ENCODE measurements at regions not wholly inside any gene's neighbourhood (a gene's known extent, or its start where the extent isn't known, plus 50 kb on each side); places are given as distances from the start of the nearest gene placed in this dataset.

DNA sequence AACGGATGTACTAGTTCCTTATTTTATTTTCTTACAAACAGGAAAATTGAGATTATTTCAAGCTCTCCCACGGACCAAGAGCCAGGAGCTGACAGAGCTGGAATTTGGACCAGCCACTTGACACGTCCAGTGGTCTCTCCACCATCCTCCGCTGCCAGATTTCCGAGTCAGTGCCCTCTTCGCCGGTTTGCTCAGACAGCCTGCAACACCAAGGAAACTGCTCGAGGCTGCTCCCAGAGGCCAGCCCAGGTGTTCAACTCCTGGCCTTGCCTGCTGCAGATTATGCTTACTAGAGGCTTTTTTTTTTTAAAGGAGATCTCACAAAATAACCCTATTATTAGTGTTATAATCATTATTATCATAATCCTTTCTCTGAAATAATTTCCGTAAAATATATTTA is 779.8 kb downstream of the RNF144A start:
- no peak overlapping the region for H3K4me3 ChIP-seq (ENCODE audit: low read length)
- H3K9me3 ChIP-seq (ENCODE audit: control insufficient read depth, low read length) = no peaks in the 10 kb centered on the region
- H3K9ac ChIP-seq (ENCODE audit: extremely low read depth, low read length, poor library complexity, severe bottlenecking) = no peak overlapping the region
- H3K27me3 ChIP-seq (ENCODE audit: control insufficient read depth, insufficient read depth, low read length, poor library complexity, severe bottlenecking) = no peaks in the 10 kb centered on the region
- H3K27ac Mint-ChIP-seq = no peak overlapping the region
- no peak overlapping the region for H3K27ac ChIP-seq (ENCODE audit: low read depth, low read length)
- no peaks in the 10 kb centered on the region for H3K4me1 ChIP-seq (ENCODE audit: control insufficient read depth, insufficient read depth, low read length)
- TF ChIP-seq, protein P1, sequence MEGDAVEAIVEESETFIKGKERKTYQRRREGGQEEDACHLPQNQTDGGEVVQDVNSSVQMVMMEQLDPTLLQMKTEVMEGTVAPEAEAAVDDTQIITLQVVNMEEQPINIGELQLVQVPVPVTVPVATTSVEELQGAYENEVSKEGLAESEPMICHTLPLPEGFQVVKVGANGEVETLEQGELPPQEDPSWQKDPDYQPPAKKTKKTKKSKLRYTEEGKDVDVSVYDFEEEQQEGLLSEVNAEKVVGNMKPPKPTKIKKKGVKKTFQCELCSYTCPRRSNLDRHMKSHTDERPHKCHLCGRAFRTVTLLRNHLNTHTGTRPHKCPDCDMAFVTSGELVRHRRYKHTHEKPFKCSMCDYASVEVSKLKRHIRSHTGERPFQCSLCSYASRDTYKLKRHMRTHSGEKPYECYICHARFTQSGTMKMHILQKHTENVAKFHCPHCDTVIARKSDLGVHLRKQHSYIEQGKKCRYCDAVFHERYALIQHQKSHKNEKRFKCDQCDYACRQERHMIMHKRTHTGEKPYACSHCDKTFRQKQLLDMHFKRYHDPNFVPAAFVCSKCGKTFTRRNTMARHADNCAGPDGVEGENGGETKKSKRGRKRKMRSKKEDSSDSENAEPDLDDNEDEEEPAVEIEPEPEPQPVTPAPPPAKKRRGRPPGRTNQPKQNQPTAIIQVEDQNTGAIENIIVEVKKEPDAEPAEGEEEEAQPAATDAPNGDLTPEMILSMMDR (conservative IDR thresholded peaks at IDR 0.05) = peak; percentile 65
- DNase-seq = peak; percentile 82
- H3K9me3 Mint-ChIP-seq = no peaks in the 10 kb centered on the region
- no peaks in the 10 kb centered on the region for H3K36me3 Mint-ChIP-seq (ENCODE audit: low read depth)
- 90 to 96% methylated on average over 7 to 8 of the region's 9 CpGs for WGBS, 2 experiments (ENCODE audit: insufficient coverage in 1 of 2, insufficient read length in 1 of 2)
- H3K36me3 ChIP-seq (ENCODE audit: control insufficient read depth, insufficient read depth, low read length) = no peaks in the 10 kb centered on the region
- H3K4me1 Mint-ChIP-seq = peaks cover 17% of the 10 kb centered on the region
- peaks cover 2% of the 10 kb centered on the region for H3K27me3 Mint-ChIP-seq (ENCODE audit: insufficient read depth)
- no peak overlapping the region for H3K4me3 Mint-ChIP-seq

DNA sequence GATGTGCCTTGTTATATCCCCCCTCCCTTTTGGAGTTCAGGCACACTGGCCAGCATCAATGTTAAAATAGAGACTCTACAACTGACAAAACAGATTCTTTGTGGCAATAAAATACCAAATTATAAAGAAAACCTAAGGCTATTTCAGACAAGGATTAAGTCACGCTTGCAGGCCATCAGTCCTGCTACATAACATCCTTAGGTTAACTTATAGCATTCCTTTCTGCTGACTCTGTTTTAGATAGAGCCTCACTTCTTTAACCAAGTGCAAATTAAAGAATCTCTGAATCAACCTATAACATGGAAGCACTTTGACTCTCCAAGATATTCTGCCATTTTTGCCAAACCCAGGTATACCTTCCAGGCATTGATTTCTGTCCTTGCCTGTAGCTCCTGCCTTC is 784.6 kb downstream of the RNF144A start:
- H3K9me3 ChIP-seq (ENCODE audit: control insufficient read depth, low read length) = no peaks in the 10 kb centered on the region
- H3K4me1 ChIP-seq (ENCODE audit: control insufficient read depth, insufficient read depth, low read length) = no peaks in the 10 kb centered on the region
- no peak overlapping the region for H3K27ac ChIP-seq (ENCODE audit: low read depth, low read length)
- Mint-ChIP-seq H3K4me1 (peaks cover 24% of the 10 kb centered on the region), H3K4me3 (no peak overlapping the region), H3K27ac (no peak overlapping the region), H3K27me3 (ENCODE audit: insufficient read depth) (peaks cover 12% of the 10 kb centered on the region), H3K36me3 (ENCODE audit: low read depth) (no peaks in the 10 kb centered on the region), H3K9me3 (no peaks in the 10 kb centered on the region)
- no peak overlapping the region for H3K4me3 ChIP-seq (ENCODE audit: low read length)
- H3K27me3 ChIP-seq (ENCODE audit: control insufficient read depth, insufficient read depth, low read length, poor library complexity, severe bottlenecking) = no peaks in the 10 kb centered on the region
- no peak overlapping the region for H3K9ac ChIP-seq (ENCODE audit: extremely low read depth, low read length, poor library complexity, severe bottlenecking)
- TF ChIP-seq, protein P1 (conservative IDR thresholded peaks at IDR 0.05) = no peak
- DNase-seq = no peak
- no peaks in the 10 kb centered on the region for H3K36me3 ChIP-seq (ENCODE audit: control insufficient read depth, insufficient read depth, low read length)
- 97 to 100% methylated on average over 1 of the region's 1 CpG for WGBS, 2 experiments (ENCODE audit: insufficient coverage in 1 of 2, insufficient read length in 1 of 2)

DNA sequence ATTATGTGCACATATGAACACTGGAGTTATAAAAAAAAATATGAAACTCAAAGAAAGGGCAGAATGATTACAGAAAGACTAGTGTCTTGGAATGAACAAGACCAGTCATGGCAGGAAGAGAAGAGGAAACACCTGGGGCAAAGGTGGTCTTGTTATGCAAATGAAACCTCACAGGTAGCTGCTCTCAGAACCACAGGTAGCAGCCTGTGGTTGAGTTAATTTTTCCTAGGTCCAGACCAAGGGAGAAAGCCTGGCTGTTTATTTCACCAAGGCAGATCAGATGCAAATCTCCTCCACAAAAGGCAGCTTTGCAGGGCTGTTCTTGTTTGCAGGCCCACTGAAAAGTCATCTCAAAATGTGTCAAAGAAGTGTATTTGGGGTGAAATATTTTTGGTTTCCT is 785.8 kb downstream of the RNF144A start:
- Histone ChIP-seq H3K4me1 (ENCODE audit: control insufficient read depth, insufficient read depth, low read length) (no peaks in the 10 kb centered on the region), H3K4me3 (ENCODE audit: low read length) (no peak overlapping the region), H3K36me3 (ENCODE audit: control insufficient read depth, insufficient read depth, low read length) (no peaks in the 10 kb centered on the region), H3K9ac (ENCODE audit: extremely low read depth, low read length, poor library complexity, severe bottlenecking) (no peak overlapping the region), H3K27me3 (ENCODE audit: control insufficient read depth, insufficient read depth, low read length, poor library complexity, severe bottlenecking) (no peaks in the 10 kb centered on the region), H3K9me3 (ENCODE audit: control insufficient read depth, low read length) (no peaks in the 10 kb centered on the region), H3K27ac (ENCODE audit: low read depth, low read length) (no peak overlapping the region)
- no peak overlapping the region for H3K4me3 Mint-ChIP-seq
- H3K4me1 Mint-ChIP-seq = peaks cover 22% of the 10 kb centered on the region
- H3K27ac Mint-ChIP-seq = no peak overlapping the region
- peak; percentile 67 for DNase-seq
- H3K27me3 Mint-ChIP-seq (ENCODE audit: insufficient read depth) = peaks cover 12% of the 10 kb centered on the region
- TF ChIP-seq, protein P1 (conservative IDR thresholded peaks at IDR 0.05) = no peak
- no peaks in the 10 kb centered on the region for H3K36me3 Mint-ChIP-seq (ENCODE audit: low read depth)
- H3K9me3 Mint-ChIP-seq = no peaks in the 10 kb centered on the region

All from endodermal cell (in vitro differentiated cells).